ENCODE measurements at regions not wholly inside any gene's neighbourhood (a gene's known extent, or its start where the extent isn't known, plus 50 kb on each side); places are given as distances from the start of the nearest gene placed in this dataset.

GRCh38 chr2:206873423-206873822 is 65.9 kb upstream of the CPO start:
- Histone ChIP-seq H3K4me3 (ENCODE audit: insufficient read depth, low read depth, low read length) (no peak overlapping the region), H3K4me1 (ENCODE audit: control insufficient read depth, insufficient read depth, low read length) (no peaks in the 10 kb centered on the region), H3K14ac (replicated peaks; ENCODE audit: low read depth, low read length) (no peak overlapping the region), H3K27me3 (ENCODE audit: control insufficient read depth, insufficient read depth, low read length) (peaks cover 4% of the 10 kb centered on the region; the same call in 1 of the 2 replicates), H4K5ac (ENCODE audit: low read depth, low read length) (no peak overlapping the region), H3K18ac (ENCODE audit: low read depth, low read length) (no peak overlapping the region), H4K91ac (ENCODE audit: insufficient read depth, low read depth, low read length) (no peak overlapping the region), H3K9ac (ENCODE audit: low read depth, low read length) (no peak overlapping the region), H3K23ac (ENCODE audit: low read depth, low read length) (no peak overlapping the region), H3K4ac (ENCODE audit: low read depth, low read length) (no peak overlapping the region), H2BK5ac (ENCODE audit: low read depth, low read length, poor library complexity, severe bottlenecking) (no peak overlapping the region), H4K20me1 (ENCODE audit: insufficient read depth, low read length) (no peaks in the 10 kb centered on the region), H2BK20ac (ENCODE audit: low read depth, low read length) (no peak overlapping the region), H2BK120ac (ENCODE audit: low read depth, low read length) (no peak overlapping the region), H3K27ac (ENCODE audit: insufficient read depth, low read length) (no peak overlapping the region), H4K8ac (ENCODE audit: low read depth in 2 of 2, low read length in 2 of 2) (no peak overlapping the region), H3K56ac (ENCODE audit: extremely low read depth, insufficient read depth, low read length) (no peak overlapping the region), H3K4me2 (ENCODE audit: low read depth, low read length) (no peak overlapping the region), H3K36me3 (ENCODE audit: control insufficient read depth, insufficient read depth, low read length) (no peaks in the 10 kb centered on the region), H3K79me1 (ENCODE audit: low read depth in 1 of 2, low read length in 2 of 2) (no peaks in the 10 kb centered on the region), H2AK5ac (ENCODE audit: low read depth, low read length) (no peak overlapping the region), H2AFZ (replicated peaks; ENCODE audit: low read length, poor library complexity) (no peak overlapping the region), H2BK15ac (ENCODE audit: low read depth, low read length) (no peak overlapping the region), H3K9me1 (ENCODE audit: insufficient read depth, low read length) (no peaks in the 10 kb centered on the region), H3K9me3 (ENCODE audit: control insufficient read depth, insufficient read depth, low read length) (no peaks in the 10 kb centered on the region), H2AK9ac (replicated peaks; ENCODE audit: low read depth, low read length, poor library complexity) (no peak overlapping the region)
- POLR2A ChIA-PET (ENCODE audit: unreplicated experiment), result no interaction called here
- ATAC-seq (ENCODE audit: low read depth), result no peak
- in situ Hi-C loops (cut with MboI; ENCODE audit: low sequenced_read_pairs) (no loop called here), intact Hi-C loops (cut with micrococcal nuclease) (no loop called here), dilution Hi-C loops (cut with HindIII; ENCODE audit: low sequenced_read_pairs, unreplicated experiment) (no loop called here)
- TF ChIP-seq RAD21 (IDR thresholded peaks at IDR 0.05; ENCODE audit: low read length) (no peak), CEBPB (IDR thresholded peaks at IDR 0.05; ENCODE audit: low read depth, low read length) (no peak), RFX5 (IDR thresholded peaks at IDR 0.05; ENCODE audit: low read depth, low read length) (no peak), MAFK (IDR thresholded peaks at IDR 0.05; ENCODE audit: low read depth, low read length) (no peak), MXI1 (IDR thresholded peaks at IDR 0.05; ENCODE audit: borderline replicate concordance, low read depth, low read length) (no peak), MAZ (IDR thresholded peaks at IDR 0.05; ENCODE audit: borderline replicate concordance, low read depth, low read length) (no peak), RCOR1 (IDR thresholded peaks at IDR 0.05; ENCODE audit: insufficient replicate concordance, low read length) (no peak), BHLHE40 (IDR thresholded peaks at IDR 0.05; ENCODE audit: low read depth, low read length) (no peak), POLR2A (IDR thresholded peaks at IDR 0.05; ENCODE audit: low read depth, low read length) (no peak)
- TF ChIP-seq, protein P1, sequence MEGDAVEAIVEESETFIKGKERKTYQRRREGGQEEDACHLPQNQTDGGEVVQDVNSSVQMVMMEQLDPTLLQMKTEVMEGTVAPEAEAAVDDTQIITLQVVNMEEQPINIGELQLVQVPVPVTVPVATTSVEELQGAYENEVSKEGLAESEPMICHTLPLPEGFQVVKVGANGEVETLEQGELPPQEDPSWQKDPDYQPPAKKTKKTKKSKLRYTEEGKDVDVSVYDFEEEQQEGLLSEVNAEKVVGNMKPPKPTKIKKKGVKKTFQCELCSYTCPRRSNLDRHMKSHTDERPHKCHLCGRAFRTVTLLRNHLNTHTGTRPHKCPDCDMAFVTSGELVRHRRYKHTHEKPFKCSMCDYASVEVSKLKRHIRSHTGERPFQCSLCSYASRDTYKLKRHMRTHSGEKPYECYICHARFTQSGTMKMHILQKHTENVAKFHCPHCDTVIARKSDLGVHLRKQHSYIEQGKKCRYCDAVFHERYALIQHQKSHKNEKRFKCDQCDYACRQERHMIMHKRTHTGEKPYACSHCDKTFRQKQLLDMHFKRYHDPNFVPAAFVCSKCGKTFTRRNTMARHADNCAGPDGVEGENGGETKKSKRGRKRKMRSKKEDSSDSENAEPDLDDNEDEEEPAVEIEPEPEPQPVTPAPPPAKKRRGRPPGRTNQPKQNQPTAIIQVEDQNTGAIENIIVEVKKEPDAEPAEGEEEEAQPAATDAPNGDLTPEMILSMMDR (conservative IDR thresholded peaks at IDR 0.05; ENCODE audit: low read depth, low read length), result no peak
- WGBS, 2 experiments (ENCODE audit: extremely low coverage in 2 of 2, insufficient read length in 1 of 2), result no CpG with 5 or more reads among the region's 2 CpGs
- BruUV-seq (replicated peaks), result no TSS peak
- CTCF ChIA-PET, result no interaction called here
- no peak for DNase-seq
